22Rv1 (cell line): ENCODE measurements at regions not wholly inside any gene's neighbourhood (a gene's known extent, or its start where the extent isn't known, plus 50 kb on each side); places are given as distances from the start of the nearest gene placed in this dataset.

Experiments
- ZFX ChIP-seq: fragments of 450-650 bp; IDR thresholded peaks from 2 replicates; pipeline ENCODE4 v1.6.1; 2017; ENCODE audit warnings: antibody characterized with exemption, borderline replicate concordance
- TF ChIP-seq, protein P1 (sequence below): fragments of 450-650 bp; IDR thresholded peaks from 2 replicates; pipeline ENCODE4 v1.5.1; 2017; ENCODE audit warnings: mild to moderate bottlenecking

- TF ChIP-seq, protein P1, sequence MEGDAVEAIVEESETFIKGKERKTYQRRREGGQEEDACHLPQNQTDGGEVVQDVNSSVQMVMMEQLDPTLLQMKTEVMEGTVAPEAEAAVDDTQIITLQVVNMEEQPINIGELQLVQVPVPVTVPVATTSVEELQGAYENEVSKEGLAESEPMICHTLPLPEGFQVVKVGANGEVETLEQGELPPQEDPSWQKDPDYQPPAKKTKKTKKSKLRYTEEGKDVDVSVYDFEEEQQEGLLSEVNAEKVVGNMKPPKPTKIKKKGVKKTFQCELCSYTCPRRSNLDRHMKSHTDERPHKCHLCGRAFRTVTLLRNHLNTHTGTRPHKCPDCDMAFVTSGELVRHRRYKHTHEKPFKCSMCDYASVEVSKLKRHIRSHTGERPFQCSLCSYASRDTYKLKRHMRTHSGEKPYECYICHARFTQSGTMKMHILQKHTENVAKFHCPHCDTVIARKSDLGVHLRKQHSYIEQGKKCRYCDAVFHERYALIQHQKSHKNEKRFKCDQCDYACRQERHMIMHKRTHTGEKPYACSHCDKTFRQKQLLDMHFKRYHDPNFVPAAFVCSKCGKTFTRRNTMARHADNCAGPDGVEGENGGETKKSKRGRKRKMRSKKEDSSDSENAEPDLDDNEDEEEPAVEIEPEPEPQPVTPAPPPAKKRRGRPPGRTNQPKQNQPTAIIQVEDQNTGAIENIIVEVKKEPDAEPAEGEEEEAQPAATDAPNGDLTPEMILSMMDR = no peak
- no peak for TF ChIP-seq ZFX
These were observed 546.0 kb upstream of the GRAMD2B start for GRCh38 chr5:125877248-125877647.
